Astrocyte (in vitro differentiated cells and primary cell): ENCODE measurements at regions not wholly inside any gene's neighbourhood (a gene's known extent, or its start where the extent isn't known, plus 50 kb on each side); places are given as distances from the start of the nearest gene placed in this dataset.

Experiments
- CTCF ChIP-seq: IDR thresholded peaks from 2 replicates; pipeline ENCODE4 v1.5.1; 2011; ENCODE audit warnings: low read depth, mild to moderate bottlenecking, inconsistent platforms, low read length, moderate library complexity; ENCODE audit not compliant: insufficient read depth
- EZH2 ChIP-seq: IDR thresholded peaks from 2 replicates; pipeline ENCODE4 v1.6.1; 2012; ENCODE audit warnings: mild to moderate bottlenecking, low read length, inconsistent platforms; ENCODE audit not compliant: insufficient read depth

- no peak for TF ChIP-seq CTCF
- TF ChIP-seq EZH2 = no peak
Observed at GRCh38 chr13:91166714-91167511, 180.6 kb upstream of the MIR17HG start.
